NCI-H69 (cell line): ENCODE measurements at regions not wholly inside any gene's neighbourhood (a gene's known extent, or its start where the extent isn't known, plus 50 kb on each side); places are given as distances from the start of the nearest gene placed in this dataset.

Source experiments
- DNase-seq: peaks from one replicate; lab custom pipeline; 2025; lab: John Stamatoyannopoulos, UW

- no peak for DNase-seq
Observed at GRCh38 chr6:139539852-139540251, 165.4 kb upstream of the CITED2 start.

- DNase-seq, result no peak
Observed at GRCh38 chr6:139538366-139538765, 163.9 kb upstream of the CITED2 start.

GRCh38 chr6:139536751-139537617 lies 162.5 kb upstream of the CITED2 start:
- peak; percentile 60 for DNase-seq

- DNase-seq, result no peak
Observed at GRCh38 chr6:139534472-139535115, 160.1 kb upstream of the CITED2 start.

GRCh38 chr6:139533573-139534471 lies 159.4 kb upstream of the CITED2 start:
- DNase-seq, result no peak

DNA sequence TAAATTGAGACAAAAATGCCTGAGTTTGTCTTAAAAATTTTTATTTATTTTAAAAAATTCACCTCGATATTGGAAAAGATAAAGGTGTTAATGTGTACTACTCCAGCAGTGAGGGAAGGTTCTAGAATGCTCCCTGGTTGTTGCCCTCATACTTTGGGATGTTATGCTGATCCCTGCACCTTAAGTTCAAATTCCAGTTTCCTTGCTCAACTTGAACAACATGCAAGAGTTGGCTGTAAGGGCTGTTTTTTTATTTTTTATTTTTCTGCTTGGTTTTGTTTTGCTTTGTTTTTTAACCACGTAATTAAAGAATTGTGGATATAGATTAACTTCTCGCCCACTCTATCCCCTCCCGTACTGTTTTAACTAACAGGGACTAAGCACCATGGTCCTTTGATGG lies 158.7 kb upstream of the CITED2 start:
- DNase-seq, result no peak

- DNase-seq, result no peak
Observed at GRCh38 chr6:139531148-139532115, 157.0 kb upstream of the CITED2 start.

DNA sequence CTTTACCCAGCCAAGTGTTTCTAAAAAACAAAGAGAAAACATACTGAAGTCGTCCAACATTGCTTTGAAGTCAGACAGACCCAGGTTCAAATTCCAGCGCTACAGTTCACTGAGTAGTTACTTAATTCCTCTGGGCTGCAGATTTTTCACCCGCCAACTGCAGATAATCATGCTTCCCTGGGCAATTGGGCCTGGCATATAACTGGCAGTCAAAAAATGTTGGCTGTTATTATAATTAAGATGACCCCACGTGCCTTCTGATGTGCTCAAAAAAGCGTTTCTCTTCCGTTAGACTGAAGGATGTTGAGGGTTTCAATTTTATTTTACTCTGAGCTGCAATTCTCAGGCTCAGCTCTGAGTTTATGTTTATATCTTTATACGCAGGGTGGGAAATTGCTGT lies 156.1 kb upstream of the CITED2 start:
- no peak for DNase-seq

DNA sequence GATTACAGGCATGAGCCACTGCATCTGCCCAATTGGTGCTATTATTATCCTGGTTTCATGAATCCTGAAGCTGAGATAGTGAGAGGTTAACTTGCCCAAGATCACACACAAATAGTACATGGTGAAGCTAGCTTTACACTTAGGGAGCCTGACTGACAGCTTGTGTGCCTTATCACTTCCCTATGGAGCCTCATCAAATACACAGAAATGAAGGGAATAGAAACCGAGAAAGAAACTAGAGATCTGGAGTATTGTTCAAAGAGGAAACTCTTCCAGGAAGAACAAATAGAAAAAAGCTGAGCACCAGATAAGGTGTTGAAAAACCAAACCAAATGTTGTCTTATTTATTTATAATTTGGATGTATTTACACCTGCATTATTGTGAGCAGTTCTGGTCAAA lies 155.0 kb upstream of the CITED2 start:
- no peak for DNase-seq

- no peak for DNase-seq
Observed at GRCh38 chr6:139528471-139528870, 154.0 kb upstream of the CITED2 start.

DNA sequence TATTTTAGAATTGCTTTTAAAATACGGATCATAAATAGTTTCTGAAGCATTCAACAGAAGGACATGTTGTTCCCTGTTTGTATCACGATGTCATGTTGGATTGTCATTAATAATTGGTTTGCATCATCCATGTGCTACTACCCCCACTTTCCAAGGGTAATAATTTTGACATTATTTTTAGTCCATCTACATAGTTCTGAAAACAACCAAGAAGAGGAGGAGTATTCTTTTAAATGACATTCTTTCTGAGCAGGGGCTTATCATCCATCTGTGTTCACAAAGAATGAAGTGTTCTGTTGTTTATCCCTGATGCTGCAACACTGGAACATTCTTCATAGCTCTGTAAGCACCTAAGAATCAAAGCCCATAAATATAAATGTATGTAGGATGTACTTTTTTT lies 151.0 kb upstream of the CITED2 start:
- no peak for DNase-seq

- DNase-seq, result no peak
Observed at GRCh38 chr6:139523986-139524385, 149.5 kb upstream of the CITED2 start.

GRCh38 chr6:139522511-139523220 lies 148.2 kb upstream of the CITED2 start:
- DNase-seq, result no peak

DNA sequence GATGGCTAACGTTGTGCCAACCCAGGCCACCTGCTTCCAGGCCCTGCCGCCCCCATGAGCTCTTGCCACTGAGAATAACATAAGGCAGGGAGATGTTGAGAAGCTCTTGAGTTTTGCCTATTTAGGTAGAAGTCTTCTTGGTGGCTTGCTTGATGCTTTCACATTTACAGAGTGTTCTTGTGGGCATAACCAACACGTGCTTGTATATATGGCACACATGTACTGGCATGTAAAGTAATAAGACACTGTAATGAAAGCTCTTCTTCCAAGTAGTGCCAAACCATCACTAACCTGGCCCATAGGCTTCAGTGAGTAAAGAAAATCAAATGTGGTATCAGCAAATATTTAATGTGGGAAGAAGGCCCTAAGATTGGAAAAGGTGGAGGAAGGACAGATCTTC lies 146.9 kb upstream of the CITED2 start:
- DNase-seq, result no peak

DNA sequence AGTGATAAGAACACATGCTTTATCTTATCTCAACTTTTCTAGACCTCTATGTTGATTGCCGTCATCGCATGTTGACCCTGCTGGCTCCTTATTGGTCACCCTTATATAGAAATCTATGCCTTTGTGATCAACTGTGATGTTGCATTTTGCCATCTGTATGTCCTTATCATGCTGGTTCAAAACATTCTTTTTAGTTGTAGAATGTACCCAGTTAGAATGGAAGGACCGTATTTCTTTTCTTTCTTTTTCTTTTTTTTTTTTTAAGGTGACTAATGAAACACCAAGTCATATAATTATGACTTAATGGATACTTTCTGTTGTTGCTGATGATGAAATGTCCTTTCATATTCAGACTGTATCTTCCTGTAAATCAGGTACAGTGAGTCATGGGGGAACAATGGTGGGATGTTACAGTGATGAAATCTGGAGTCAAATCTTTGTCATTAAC lies 145.9 kb upstream of the CITED2 start:
- peak; percentile 23 for DNase-seq

GRCh38 chr6:139519571-139520031 lies 145.2 kb upstream of the CITED2 start:
- no peak for DNase-seq

DNA sequence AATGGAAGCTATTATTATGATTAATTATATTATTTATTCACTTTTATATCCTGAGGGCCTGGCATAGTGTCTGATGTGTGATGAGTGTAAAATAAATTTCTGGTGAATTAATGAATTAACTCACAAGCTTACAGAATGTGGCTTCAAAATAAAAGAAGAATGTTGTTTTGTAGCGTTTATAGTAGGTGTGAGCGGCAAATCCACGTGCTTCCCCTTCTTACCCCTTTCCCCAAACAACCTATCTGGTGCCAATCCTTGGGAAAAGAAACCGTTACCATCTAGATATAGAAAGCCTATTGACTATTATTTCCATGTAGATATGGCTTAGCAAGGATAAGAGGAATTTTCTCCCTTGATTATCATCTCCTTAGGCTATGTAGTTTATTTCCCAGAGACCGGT lies 144.6 kb upstream of the CITED2 start:
- DNase-seq, result no peak

GRCh38 chr6:139518556-139519091 lies 144.2 kb upstream of the CITED2 start:
- DNase-seq, result no peak

- DNase-seq, result peak; percentile 83
Observed at GRCh38 chr6:139517998-139518555, 143.6 kb upstream of the CITED2 start.

DNA sequence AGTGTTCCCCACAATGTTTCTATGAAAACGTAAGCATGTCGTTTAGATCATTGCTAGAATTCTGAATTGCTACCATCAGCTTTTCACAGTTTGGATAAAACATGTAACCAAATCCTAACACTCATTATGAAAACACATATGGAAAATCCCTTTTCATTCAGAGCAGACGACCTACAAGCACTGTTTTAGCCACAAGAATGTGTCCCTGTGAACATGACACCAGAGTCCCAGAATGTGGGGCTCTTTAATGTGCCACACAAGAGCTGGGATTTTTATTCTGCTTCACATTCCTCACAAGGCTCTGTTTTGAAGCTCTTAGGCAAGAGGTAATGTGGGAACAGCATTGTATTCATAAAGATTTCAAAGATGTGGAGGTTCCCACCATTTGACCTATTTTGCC lies 141.1 kb upstream of the CITED2 start:
- no peak for DNase-seq
